ENCODE measurements at regions not wholly inside any gene's neighbourhood (a gene's known extent, or its start where the extent isn't known, plus 50 kb on each side); places are given as distances from the start of the nearest gene placed in this dataset.

- intact Hi-C loops (cut with DNase I; ENCODE audit: low total_unique reads): no loop called here
- H3K4me1 ChIP-seq: peaks cover 21 to 81% (median 61%) of the 10 kb centered on the region in 4 donors
These were observed 71.1 kb upstream of the MAP4K3 start for GRCh38 chr2:39508198-39508597.

GRCh38 chr2:39510140-39510539, 73.1 kb upstream of the MAP4K3 start:
- no peaks in the 10 kb centered on the region for H3K36me3 ChIP-seq
- no peaks in the 10 kb centered on the region for H3K27me3 ChIP-seq
- H3K27ac ChIP-seq: peak overlapping the region in 4 of 5 donors; percentile 16 to 76 (median 58)
- no peak for TF ChIP-seq EP300 (IDR thresholded peaks at IDR 0.05)
- no peak for TF ChIP-seq POLR2AphosphoS5 (IDR thresholded peaks at IDR 0.05)
- TF ChIP-seq CTCF (IDR thresholded peaks at IDR 0.05): no peak
- H3K4me1 ChIP-seq: peaks cover 10 to 78% (median 55%) of the 10 kb centered on the region in 4 donors
- intact Hi-C loops (cut with DNase I; ENCODE audit: low total_unique reads): no loop called here
- no peak for DNase-seq
- 72 to 81% (median 77%) methylated on average over 5 of the region's 5 CpGs for WGBS, 5 donors
- H3K9me3 ChIP-seq: no peaks in the 10 kb centered on the region
- H3K4me3 ChIP-seq: no peak overlapping the region

More at GRCh38 chr2:39508198-39508597, 71.1 kb upstream of the MAP4K3 start:
- Histone ChIP-seq H3K9me3 (no peaks in the 10 kb centered on the region), H3K27ac (peak overlapping the region in 3 of 5 donors; percentile 6 to 62 (median 48)), H3K4me3 (no peak overlapping the region), H3K36me3 (no peaks in the 10 kb centered on the region), H3K27me3 (no peaks in the 10 kb centered on the region)
- TF ChIP-seq POLR2AphosphoS5 (IDR thresholded peaks at IDR 0.05): no peak
- no peak for TF ChIP-seq POLR2A (IDR thresholded peaks at IDR 0.05)
- TF ChIP-seq CTCF (IDR thresholded peaks at IDR 0.05): no peak
- no peak for TF ChIP-seq EP300 (IDR thresholded peaks at IDR 0.05)
- peak in 1 of 2 donors; percentile 63 for DNase-seq
- WGBS, 5 donors: 67 to 80% (median 76%) methylated on average over 4 of the region's 4 CpGs

GRCh38 chr2:39511219-39511604, 74.1 kb upstream of the MAP4K3 start:
- Histone ChIP-seq H3K4me1 (peaks cover 3 to 79% (median 51%) of the 10 kb centered on the region in 4 donors), H3K27ac (peak overlapping the region in 4 of 5 donors; percentile 56 to 77 (median 71)), H3K4me3 (no peak overlapping the region), H3K27me3 (no peaks in the 10 kb centered on the region), H3K9me3 (no peaks in the 10 kb centered on the region), H3K36me3 (no peaks in the 10 kb centered on the region)
- 84 to 94% (median 88%) methylated on average over 4 of the region's 4 CpGs for WGBS, 5 donors
- DNase-seq: no peak
- TF ChIP-seq POLR2AphosphoS5 (IDR thresholded peaks at IDR 0.05): no peak
- TF ChIP-seq CTCF (IDR thresholded peaks at IDR 0.05): no peak
- TF ChIP-seq POLR2A (IDR thresholded peaks at IDR 0.05): no peak
- TF ChIP-seq EP300 (IDR thresholded peaks at IDR 0.05): no peak
- intact Hi-C loops (cut with DNase I; ENCODE audit: low total_unique reads): no loop called here

- intact Hi-C loops (cut with DNase I; ENCODE audit: low total_unique reads): no loop called here
- H3K4me1 ChIP-seq: peaks cover 3 to 84% (median 54%) of the 10 kb centered on the region in 4 donors
These were observed 74.7 kb upstream of the MAP4K3 start for GRCh38 chr2:39511605-39512433.

More at GRCh38 chr2:39511605-39512433, 74.7 kb upstream of the MAP4K3 start:
- DNase-seq: peak in 1 of 2 donors; percentile 55
- WGBS, 5 donors: 57 to 91% (median 70%) methylated on average over 3 of the region's 3 CpGs
- Histone ChIP-seq H3K27me3 (no peaks in the 10 kb centered on the region), H3K9me3 (no peaks in the 10 kb centered on the region), H3K36me3 (no peaks in the 10 kb centered on the region), H3K4me3 (no peak overlapping the region), H3K27ac (peak overlapping the region; percentile 30 to 77 (median 66))
- TF ChIP-seq EP300 (IDR thresholded peaks at IDR 0.05) (no peak), CTCF (IDR thresholded peaks at IDR 0.05) (no peak), POLR2AphosphoS5 (IDR thresholded peaks at IDR 0.05) (no peak), POLR2A (IDR thresholded peaks at IDR 0.05) (no peak)

All from stomach (tissue), 8 donors.